Central memory CD4-positive, alpha-beta T cell (primary cell): ENCODE measurements at regions not wholly inside any gene's neighbourhood (a gene's known extent, or its start where the extent isn't known, plus 50 kb on each side); places are given as distances from the start of the nearest gene placed in this dataset.

Experiments used
- DNase-seq: peaks from one replicate; pipeline ENCODE4 v3.0.0; 2022

DNA sequence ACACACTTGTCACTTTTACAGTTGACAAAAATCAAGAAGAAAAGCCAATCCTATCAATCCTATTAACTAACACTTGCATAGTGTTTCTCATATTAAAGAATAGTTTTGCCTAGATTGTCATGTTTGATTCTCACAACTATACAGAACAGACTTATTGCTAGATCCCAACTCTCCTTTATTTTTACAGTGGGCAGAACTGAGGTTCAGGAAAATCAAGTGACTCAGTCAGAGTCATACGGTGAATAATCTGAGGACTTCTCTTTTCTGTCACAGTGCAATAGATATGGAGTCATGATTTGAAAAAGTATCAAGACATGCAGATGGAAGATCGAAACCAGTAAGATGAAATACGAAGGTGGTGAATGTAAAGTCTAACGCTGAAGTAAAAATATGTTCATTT lies 195.1 kb upstream of the CITED2 start:
- DNase-seq, result no peak

DNA sequence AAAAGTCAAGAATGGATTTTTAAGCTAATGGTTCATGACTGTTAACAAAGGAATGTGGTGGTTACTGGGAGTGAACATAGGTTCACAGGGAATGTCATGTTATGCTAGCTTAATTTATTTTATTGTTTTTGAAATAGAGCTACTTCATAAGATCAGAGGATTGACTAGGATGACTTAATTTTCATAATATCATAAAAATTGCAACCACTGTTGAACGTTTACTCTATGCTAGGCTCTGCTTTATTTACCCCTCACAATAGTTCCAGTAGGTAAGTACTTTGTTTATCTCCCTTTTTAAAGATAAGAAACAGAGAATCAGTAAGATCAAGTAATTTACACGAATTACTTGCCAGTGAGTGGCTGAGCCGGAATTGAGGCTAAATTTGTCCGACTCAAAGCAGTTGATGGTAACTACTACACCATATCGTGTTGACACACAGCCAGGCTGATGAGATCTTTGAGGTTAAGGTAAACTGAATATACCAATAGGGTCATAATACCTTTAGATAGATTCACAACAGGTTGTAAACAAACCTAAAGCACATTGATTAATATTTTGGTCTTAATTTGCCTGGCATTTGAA lies 194.6 kb upstream of the CITED2 start:
- DNase-seq, result no peak

DNA sequence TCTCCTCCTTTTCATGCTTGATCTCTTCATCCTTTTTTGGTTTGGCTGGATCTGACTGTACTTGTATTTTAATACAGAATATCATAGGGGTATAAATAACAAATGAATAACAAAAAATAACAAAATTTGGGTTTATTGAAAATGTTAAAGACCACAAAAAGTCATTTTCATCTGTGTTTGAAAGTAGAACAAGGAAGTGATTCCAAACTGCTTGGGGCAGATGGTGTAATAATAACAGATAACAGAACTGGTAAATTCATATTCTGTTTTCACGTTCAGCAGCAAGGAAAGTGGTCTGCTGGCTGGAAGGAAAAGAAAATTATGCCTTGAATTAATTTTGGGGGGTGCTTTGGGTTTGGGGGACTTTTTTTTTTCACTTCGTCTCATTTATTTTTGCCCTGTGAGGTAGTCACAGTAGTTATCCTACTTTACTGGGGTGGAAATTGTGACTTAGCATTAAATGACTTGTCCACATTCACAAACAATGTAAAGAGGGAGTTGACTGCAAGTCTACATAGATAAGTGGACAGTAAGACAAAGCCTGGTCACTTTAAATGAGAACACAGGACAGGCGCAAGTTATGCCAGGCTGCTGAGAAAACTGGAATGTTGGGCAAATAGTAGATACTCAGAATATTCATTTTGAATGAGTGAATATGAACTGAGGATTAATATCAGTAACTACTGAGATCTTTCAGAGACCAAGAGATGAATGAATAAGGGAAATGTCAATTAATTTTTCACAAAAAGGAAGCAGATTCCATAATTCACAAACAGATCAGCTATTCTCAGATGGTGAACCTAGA lies 193.9 kb upstream of the CITED2 start:
- DNase-seq, result no peak

DNA sequence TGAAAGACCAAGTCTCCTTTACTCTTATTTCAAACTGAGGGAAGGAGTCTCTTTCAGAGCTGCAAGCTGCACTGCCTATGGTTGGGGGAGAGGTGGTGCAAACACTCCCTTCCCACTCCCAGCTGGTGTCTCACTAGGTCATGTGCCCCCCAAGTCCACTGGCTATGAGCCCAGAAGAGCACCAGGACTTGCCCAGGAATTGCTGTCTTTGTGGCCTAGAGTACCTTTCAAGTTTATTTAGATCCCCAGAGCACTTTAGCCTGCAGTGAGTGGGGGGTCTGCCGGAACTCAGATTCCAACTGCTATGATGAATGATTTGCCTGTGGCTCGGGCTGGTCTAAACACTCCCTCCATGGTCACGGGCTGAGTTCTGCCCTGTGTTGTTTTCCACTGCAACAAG lies 192.6 kb upstream of the CITED2 start:
- no peak for DNase-seq

DNA sequence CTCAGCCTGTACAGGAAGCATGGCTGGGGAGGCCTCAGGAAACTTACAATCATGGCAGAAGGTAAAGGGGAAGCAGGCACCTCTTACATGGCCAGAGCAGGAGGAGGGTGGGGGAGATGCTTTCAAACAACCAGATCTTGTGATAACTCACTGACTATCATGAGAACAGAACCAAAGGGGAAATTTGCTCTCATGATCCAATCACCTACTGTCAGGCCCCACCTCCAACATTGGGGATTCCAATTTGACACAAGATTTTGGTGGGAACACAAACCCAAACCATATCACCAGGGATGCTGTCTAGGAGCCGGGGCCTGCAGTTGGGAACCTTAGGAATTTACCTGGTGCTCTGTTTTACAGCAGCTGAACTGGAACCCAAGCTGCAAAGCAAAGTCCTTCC lies 191.1 kb upstream of the CITED2 start:
- DNase-seq, result no peak

DNA sequence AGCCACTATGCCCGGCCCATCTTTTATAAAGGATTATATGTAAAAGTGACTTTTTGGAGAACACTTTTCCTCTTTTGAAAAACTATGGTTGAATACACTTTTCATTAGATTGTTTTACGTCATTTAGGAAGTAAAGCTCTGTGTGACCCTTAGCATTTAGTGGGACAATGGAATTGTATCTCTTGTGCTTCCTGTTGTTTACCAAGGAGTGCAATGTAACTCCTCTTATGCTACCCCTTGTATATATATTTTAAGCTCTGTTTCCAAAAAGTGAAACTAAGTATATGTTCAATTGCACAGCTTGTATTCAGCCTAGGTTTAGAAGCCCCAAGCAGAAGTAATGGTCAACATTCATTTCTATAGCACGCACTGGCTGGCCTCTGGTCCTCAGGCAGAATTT lies 183.1 kb upstream of the CITED2 start:
- no peak for DNase-seq

DNA sequence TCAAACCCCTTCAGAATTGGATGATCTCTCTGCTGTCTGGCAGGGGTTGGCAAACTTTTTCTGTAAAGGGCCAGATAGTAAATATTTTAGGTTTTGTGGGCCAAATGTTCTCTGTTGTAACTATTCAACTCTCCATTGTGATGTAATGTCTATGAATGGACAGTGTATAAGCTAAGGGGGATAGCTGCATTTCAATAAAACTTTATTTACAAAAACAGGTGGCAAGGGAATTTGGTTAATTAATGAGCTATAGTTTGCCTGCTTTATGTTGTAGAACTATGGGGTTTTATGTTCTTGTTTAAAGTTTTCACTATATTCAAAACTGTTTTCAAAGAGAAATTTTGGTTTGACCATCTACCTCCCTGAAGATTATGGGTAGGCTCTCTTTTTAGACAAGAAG lies 182.1 kb upstream of the CITED2 start:
- no peak for DNase-seq

DNA sequence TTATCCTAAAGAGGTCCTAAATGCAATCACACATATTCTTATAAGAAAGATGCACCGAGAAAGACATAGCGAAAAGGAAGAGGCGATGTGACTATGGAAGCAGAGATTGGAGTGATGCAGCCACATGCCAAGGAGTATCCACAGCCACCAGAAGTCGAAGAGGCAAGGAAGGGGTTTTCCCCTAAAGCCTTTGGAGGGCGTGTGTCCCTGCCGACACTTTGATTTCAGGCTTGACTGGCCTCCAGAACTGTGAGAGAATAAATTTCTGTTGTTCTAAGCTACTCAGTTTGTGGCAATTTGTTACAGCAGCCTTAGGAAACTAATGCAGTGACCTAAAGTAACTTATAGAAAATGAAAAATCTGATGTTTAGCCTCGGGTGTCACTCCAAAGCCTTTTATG lies 179.5 kb upstream of the CITED2 start:
- no peak for DNase-seq

DNA sequence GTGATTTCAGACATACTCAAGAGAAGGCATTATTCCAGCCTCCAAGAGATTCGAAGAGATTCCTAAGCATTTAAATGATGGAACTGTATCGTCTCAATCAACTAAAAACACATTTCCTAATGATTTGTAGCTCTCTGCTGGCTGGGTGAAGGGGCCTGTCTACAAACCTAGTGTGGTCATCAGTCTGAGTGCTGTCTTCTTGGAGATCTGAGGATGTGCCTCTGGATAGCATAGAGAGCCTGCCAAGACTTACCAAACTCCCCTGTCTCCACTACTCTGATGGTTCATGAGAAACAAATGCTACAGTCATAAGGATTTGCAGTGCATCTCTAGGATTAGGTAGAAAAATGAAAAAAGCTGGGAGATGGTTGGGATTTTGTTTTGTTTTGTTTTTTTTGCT lies 176.9 kb upstream of the CITED2 start:
- no peak for DNase-seq

DNA sequence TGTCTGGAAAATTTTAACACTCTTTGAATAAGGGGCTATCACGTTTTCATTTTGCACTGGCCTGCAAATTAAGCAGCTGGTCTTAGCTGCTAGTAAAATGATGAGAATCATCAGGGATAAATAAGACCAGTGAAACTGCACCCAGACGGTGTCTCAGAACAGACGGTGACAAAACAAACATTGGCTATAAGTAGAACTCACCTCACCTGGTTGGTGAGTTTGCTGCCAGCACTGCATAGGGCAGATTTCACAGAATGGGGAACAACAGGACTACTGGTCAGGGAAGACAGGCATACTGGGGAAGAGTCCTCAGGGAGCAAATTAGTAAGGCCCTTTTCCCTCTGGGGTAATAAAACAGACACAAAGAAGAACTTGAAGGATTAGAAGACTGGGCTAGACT lies 175.9 kb upstream of the CITED2 start:
- no peak for DNase-seq

DNA sequence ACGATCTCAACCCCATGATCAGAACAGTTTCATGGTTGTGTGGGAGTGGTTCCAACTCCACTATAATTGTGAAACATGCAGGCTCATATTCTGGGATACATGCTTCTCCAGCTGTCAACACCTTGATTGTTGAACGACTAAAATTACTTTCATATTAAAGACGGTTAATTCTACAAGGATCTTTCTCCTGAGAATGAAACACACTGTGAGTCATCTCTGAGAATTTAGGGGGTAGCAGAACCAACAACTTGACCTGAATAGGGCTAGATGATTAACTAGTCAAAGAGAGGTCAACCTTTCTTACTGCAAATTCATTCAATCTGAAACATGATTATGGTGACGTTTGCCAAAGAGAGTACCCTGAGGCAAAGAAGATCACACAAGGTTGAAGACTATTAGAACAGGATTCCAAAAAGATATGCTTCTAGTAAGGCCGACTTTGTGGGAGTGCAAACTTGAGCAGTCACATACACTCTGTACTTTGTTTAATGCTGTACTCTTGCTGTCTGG lies 175.2 kb upstream of the CITED2 start:
- no peak for DNase-seq

DNA sequence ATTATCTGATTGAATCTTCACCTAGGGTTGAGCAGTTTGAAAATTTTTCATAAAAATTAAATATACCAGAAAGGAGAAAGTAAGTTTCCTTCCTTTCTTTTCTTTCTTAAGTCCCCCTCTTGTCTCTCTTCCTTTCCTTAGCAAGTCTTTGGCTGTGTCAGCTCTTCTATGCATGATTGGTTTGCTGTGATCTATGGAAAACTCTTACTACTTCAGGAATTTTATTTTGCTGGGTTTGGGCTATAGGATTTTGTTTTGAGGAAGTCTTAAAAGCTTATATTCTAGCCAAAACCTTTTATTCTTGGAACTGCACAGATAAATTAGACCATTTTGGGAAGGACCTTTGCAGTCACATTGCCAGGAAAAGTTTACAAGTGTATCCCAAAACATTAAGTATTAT lies 173.4 kb upstream of the CITED2 start:
- DNase-seq, result no peak

DNA sequence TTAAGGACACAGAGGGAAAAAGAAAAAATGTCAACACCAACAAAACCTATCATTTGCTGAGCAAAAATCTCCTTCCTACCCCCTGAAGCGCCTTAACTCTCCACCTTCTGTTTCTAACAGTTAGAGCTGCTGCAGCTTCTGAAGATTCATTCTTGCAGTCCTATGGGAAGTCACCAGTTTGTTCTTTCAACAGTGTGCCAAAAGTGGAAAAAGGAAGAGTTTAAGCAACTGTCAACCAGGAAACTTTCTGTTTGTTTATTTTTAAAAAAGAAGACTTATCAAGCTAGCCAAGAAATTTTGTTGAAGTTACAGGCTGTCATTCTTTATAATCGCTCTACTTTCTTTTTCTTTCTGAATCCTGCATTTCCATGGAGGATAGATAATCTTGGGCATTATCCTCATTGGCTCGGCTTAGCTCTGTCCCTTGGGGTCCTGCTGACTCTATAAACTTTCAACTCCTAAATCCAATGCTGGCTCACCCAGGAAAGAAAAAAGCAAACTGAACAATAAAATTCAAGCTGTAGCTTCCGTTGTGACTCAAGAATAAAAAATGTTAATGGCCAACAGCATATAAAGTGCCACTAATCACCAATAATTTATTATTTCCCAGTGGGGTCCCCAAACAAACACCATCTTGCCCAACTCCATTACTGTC lies 172.8 kb upstream of the CITED2 start:
- no peak for DNase-seq

DNA sequence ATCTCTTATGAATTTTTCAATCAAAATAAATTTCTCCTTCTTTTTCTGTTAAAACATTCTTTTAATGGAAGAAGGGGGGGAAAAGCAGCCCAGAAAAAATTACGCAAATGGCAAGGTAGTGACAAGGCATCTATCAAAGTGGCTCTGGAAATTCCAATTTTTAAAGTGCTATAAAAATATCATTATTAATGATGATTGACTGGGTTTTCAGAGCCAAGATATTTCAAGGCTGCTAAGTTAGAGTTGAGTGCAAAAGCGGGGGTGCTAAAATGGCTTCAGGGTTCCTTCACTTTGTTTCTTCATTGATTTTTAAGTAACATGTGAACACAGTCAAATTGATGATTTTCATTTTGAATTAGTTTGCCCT lies 171.6 kb upstream of the CITED2 start:
- no peak for DNase-seq

DNA sequence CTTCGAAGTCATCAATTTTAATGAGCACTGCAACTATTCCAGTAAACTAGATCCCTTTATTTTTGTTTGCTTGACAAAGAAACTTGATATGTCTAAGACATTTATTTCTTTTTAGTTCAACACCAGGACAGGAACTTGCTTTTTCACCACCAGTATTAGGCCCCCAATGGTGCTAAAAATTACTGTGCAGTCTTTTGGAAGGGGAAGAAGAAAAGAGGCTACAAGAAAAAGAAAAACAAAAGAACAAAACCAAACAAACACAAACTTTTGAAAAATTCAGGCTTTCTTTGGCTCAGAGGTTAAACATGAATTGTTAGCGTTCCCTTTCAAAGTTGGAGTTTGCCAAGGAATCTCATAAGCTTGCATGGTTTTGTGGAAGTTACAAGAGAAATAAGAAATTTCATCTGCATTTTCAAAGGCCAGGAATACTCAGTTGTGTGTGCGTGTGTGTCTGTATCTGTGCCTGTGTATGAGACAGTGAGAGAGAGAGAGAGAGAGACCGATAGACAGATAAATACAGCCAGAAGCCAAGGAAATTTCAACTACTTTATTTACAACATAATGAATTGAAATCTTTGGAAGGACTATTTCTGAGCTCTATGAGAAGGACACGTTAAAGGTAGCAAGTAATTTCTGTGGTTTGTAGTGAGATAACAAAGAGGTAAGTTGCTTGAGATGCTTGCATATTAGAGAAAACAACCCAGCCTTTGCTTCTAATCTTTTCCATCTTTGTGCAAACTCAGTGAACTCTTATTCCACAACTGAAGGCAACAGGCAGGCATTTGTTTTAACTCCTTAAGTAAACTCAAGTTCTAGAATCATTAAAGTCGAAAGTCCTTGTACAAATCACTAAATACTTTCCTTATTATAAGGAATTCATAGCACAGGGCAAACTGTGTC lies 171.0 kb upstream of the CITED2 start:
- no peak for DNase-seq

DNA sequence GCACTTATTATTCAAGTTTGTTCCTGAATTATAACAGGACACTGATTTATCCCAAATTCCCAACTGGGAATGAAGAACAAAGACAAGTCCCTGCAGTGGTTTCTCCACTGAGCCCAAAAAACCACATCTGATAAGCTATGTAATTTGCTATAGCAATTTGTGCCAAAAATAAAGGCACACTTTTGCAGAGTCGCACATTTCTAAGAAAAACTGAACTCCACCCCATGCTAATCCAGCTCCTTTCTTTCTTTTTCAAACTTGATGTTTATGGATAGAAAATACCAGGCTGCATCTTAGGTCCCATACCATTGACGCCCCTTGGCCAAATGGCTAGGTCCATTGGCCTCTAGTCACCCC lies 170.2 kb upstream of the CITED2 start:
- DNase-seq, result no peak

DNA sequence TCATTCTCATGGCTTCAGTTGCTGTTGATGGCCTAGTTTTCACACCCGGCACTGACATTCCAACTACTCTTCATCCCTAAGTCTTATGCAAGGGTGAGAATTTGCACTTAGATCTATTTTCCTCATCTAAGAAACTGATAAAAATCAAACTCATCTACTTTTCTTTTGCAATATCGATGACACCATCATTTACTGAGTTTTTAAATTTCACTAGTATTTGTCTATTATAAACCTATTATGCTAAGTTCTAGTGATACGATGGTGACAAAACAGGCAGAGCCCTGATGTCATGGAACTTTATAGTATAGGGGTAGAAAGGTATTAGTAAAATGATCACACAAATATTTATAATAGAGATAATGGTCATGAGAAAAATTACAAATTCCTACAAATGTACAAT lies 167.9 kb upstream of the CITED2 start:
- no peak for DNase-seq

DNA sequence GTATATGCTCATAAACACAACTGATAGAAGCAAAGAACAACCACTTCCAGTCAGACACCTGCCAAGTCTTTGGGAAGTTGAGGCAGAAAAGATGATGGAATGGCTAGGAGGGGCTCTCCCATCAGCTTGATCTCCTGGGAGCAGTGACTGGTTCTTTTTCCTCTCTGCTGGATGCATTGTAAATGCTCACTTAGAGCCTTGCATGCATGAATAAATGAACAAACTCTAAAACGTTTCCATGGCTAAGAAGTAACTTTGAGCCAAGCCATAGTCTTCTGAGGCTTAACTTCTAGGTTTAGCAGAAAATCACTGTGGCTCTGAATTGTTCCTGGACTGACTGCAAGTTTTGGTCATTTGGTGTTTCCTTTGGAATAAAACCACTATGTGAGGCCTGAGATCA lies 166.4 kb upstream of the CITED2 start:
- DNase-seq, result no peak

DNA sequence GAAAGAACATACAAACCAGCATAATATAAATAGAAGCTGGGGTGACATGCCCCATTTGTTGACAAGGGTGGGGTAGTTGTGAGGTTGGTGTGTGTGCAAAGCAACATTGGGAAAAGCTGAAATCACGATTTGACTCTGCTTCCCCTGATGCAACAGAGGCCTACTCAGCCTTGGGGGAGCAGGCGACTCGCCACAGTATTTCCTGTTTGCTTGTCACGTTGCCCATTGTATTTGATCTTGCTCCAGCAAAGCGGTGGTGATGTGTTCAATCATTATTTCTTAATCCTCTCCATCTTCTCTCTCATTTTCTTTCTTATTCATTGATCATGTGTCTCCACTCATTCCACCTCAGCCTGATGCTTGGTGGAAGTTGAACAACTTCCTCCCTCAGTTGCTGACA lies 165.8 kb upstream of the CITED2 start:
- DNase-seq, result peak; percentile 64

DNA sequence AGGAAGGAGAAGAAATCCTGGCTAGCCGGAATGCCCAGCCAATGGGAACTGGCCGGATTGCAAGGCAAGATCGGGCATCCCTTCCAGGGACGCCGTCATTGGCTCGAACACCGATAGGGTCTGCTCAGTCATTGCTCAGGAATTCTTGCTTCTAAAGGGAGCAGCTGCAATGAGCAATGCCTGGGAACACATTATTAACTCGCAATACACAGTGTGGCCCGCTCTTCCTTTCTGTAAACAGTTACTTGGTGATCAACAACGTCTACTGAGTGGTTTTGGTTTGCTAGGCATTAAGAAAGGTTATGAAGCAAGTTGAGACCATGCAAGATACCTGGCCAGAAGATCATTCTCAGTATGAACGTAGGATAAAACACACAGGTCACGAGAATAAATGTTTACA lies 165.4 kb upstream of the CITED2 start:
- DNase-seq, result no peak

DNA sequence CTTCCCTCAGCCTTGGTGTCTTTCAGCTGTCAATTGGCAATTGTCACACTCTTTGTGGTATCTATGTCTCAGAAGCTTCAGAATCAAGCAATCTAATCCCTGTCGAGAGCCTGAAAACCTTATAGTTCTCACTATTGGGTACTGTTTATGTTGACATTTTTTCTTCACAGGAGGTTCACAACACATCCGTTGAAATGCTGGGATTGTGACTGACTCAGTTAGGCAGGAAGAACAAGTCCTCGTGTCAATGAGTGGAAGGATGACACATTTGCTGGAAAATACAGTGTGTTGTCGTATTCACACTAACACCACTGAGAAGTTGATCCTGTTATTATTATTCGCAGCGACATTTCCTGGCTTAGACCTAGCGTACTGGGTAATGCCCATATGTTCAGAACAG lies 163.9 kb upstream of the CITED2 start:
- no peak for DNase-seq

DNA sequence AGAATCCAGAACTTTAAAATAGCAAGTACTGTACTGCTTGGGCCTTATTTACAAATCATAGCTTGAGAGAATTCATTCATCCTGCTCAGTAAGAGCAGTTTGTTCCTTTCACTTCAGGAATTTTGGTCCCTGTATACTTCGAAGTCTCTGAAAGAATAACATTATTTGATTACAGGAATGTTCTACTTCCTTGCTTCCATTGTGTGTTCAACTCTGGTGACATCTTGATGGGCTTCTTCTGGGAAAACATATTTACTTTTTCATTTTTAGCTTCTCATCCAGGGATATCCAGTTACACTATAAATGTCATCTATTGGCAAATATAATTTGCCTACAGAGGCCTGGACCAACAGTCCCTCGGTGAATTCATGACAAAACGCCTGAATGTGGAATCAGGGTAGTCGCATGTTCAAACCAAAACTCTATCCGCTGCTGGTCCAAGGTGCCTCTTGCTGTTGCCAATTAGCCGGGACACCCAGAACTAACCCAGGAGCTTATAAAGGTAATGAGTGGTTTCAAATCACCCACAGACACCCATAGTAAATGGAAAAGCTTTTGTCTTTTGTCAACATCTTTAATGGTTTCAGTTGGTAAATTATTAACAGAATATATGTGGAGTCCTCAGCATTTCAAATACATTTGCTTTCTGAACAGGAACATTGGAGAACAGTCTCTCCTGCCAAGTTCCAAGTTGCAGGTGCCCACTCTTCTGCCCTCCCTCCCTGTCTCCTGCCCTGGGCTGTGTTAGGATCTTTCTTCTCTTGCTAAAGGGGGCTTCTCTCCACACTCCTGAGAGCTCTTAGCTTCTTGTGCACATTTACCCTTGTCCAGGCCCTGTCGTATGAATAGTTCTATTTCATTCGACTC lies 162.5 kb upstream of the CITED2 start:
- DNase-seq, result no peak
